ENCODE measurements at regions not wholly inside any gene's neighbourhood (a gene's known extent, or its start where the extent isn't known, plus 50 kb on each side); places are given as distances from the start of the nearest gene placed in this dataset.
"Not testable (repeated sequence)": the region's sequence is repeated elsewhere in the genome, so short reads cannot be mapped to it uniquely, and the experiment has no call there.

DNA sequence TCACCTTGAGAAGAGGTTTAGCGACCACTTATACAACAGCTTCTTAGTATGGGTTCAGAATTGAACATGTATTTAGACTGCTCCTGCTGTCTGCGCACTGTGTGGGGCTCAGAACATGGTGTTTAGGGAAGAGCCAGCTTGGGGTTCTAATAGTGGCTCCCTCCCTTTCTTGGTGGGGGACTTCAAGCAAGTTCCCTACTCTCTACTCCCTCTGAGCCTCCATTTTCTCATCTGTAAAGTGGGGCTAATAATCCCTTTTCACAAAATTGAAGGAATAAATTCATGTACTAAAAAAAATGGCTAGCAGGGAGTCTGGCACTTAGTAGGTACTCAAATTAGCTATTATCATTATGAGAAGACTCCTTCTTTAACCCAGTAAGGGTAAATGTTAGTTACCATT, 97.5 kb upstream of the SPATA12 start:
- H3K27ac Mint-ChIP-seq = no peak overlapping the region
- DNase-seq (ENCODE audit: low spot score) = no peak
- H3K4me3 Mint-ChIP-seq = no peak overlapping the region
- no peaks in the 10 kb centered on the region for H3K27me3 Mint-ChIP-seq (ENCODE audit: insufficient read depth)
- peaks cover 7% of the 10 kb centered on the region for H3K4me1 Mint-ChIP-seq (ENCODE audit: low read depth)
- H3K9me3 Mint-ChIP-seq = no peaks in the 10 kb centered on the region
- intact Hi-C loops (cut with micrococcal nuclease) = no loop called here
- H3K36me3 Mint-ChIP-seq (ENCODE audit: low read depth) = no peaks in the 10 kb centered on the region

DNA sequence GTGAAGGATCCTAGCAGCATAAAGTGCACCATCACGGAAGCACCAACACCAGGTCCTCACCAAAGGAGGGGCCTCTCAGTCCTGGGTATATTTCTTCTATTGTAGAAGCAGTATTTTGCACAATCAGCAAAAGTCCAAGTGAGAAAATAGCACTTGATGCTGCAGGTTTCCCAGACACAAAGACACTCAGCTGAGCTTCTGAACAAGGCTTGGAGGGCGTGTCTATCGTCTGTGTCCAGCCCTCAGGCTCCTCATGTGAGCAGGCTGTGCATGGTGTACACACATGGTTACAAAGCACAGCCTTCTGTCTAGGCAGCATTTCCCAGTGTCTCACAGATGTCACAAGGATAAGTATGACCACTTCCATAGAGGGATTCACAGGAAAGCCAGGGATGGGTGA, 98.3 kb upstream of the SPATA12 start:
- no peaks in the 10 kb centered on the region for H3K9me3 Mint-ChIP-seq
- intact Hi-C loops (cut with micrococcal nuclease) = no loop called here
- H3K36me3 Mint-ChIP-seq (ENCODE audit: low read depth) = no peaks in the 10 kb centered on the region
- H3K4me1 Mint-ChIP-seq (ENCODE audit: low read depth) = peaks cover 7% of the 10 kb centered on the region
- DNase-seq (ENCODE audit: low spot score) = no peak
- H3K27me3 Mint-ChIP-seq (ENCODE audit: insufficient read depth) = no peaks in the 10 kb centered on the region
- H3K27ac Mint-ChIP-seq = no peak overlapping the region
- H3K4me3 Mint-ChIP-seq = no peak overlapping the region

DNA sequence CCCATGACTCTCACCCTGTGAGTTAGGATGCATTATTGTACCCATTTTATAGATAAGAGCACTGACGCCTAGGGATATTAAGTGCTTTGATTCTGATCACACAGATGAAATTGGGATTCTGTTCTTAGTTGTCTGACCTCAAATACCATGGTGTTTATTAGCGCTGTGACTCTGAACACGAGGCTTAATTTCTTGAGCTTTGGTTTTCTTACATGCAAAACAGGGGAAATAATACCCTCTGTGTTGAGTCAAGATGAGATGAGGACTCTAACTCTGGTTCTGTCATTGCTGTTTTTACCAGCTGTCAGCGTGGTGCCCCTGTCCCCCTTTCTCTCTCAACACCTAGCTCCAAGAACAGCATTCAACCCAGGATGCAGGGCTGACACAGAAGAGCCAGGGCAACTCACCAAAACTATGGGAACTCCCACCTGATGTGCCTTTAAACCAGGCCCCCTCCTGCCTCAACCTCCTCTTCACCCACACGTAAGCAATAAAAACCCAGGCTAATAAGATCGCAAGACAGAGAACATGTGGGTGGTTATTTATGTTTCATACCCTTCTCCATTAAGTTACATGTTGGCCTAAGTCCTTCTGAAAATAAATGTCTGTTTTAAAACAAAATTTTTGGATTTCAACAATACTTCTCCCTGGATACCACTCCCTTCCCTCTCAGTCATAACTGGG, 100.1 kb upstream of the SPATA12 start:
- no peak overlapping the region for H3K4me3 Mint-ChIP-seq
- H3K4me1 Mint-ChIP-seq (ENCODE audit: low read depth) = peaks cover 7% of the 10 kb centered on the region
- H3K27ac Mint-ChIP-seq = no peak overlapping the region
- no peak for DNase-seq (ENCODE audit: low spot score)
- intact Hi-C loops (cut with micrococcal nuclease) = no loop called here
- no peaks in the 10 kb centered on the region for H3K36me3 Mint-ChIP-seq (ENCODE audit: low read depth)
- no peaks in the 10 kb centered on the region for H3K9me3 Mint-ChIP-seq
- no peaks in the 10 kb centered on the region for H3K27me3 Mint-ChIP-seq (ENCODE audit: insufficient read depth)

- Mint-ChIP-seq H3K4me1 (ENCODE audit: low read depth) (peaks cover 7% of the 10 kb centered on the region), H3K4me3 (no peak overlapping the region)
Observed at GRCh38 chr3:56958879-56959278, 101.6 kb upstream of the SPATA12 start.

DNA sequence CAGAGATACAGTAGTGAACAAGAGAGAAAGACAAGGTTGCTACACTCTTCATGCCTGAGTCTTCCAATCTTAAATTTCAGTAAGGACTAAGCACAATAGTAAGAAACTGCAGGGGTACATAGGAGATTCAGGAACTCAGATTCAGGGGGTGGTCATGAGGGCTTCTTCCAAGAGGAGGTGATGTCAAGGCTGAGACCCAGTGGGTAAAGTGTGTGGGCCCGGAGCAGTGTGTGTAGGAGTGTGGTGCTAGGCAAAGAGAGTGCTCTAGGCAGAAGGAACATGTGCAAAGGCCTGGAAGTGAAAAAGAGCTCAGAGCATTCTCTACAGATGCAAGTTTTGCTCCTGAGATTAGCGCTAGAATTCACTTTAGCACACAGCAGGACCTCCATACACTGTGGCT, 102.9 kb upstream of the SPATA12 start:
- no peaks in the 10 kb centered on the region for H3K9me3 Mint-ChIP-seq
- intact Hi-C loops (cut with micrococcal nuclease) = no loop called here
- no peaks in the 10 kb centered on the region for H3K27me3 Mint-ChIP-seq (ENCODE audit: insufficient read depth)

More at GRCh38 chr3:56958879-56959278, 101.6 kb upstream of the SPATA12 start:
- Mint-ChIP-seq H3K27ac (no peak overlapping the region), H3K36me3 (ENCODE audit: low read depth) (no peaks in the 10 kb centered on the region), H3K27me3 (ENCODE audit: insufficient read depth) (no peaks in the 10 kb centered on the region), H3K9me3 (no peaks in the 10 kb centered on the region)
- intact Hi-C loops (cut with micrococcal nuclease) = no loop called here
- DNase-seq (ENCODE audit: low spot score) = no peak

GRCh38 chr3:56956906-56957305, 103.6 kb upstream of the SPATA12 start:
- peaks cover 7% of the 10 kb centered on the region for H3K4me1 Mint-ChIP-seq (ENCODE audit: low read depth)
- H3K27me3 Mint-ChIP-seq (ENCODE audit: insufficient read depth) = no peaks in the 10 kb centered on the region
- no peak for DNase-seq (ENCODE audit: low spot score)
- intact Hi-C loops (cut with micrococcal nuclease) = no loop called here
- H3K36me3 Mint-ChIP-seq (ENCODE audit: low read depth) = no peaks in the 10 kb centered on the region
- H3K9me3 Mint-ChIP-seq = no peaks in the 10 kb centered on the region
- H3K4me3 Mint-ChIP-seq = no peak overlapping the region
- no peak overlapping the region for H3K27ac Mint-ChIP-seq

More for the DNA sequence above, 102.9 kb upstream of the SPATA12 start:
- H3K27ac Mint-ChIP-seq = no peak overlapping the region
- no peak overlapping the region for H3K4me3 Mint-ChIP-seq
- peaks cover 7% of the 10 kb centered on the region for H3K4me1 Mint-ChIP-seq (ENCODE audit: low read depth)
- no peaks in the 10 kb centered on the region for H3K36me3 Mint-ChIP-seq (ENCODE audit: low read depth)
- DNase-seq (ENCODE audit: low spot score) = no peak

DNA sequence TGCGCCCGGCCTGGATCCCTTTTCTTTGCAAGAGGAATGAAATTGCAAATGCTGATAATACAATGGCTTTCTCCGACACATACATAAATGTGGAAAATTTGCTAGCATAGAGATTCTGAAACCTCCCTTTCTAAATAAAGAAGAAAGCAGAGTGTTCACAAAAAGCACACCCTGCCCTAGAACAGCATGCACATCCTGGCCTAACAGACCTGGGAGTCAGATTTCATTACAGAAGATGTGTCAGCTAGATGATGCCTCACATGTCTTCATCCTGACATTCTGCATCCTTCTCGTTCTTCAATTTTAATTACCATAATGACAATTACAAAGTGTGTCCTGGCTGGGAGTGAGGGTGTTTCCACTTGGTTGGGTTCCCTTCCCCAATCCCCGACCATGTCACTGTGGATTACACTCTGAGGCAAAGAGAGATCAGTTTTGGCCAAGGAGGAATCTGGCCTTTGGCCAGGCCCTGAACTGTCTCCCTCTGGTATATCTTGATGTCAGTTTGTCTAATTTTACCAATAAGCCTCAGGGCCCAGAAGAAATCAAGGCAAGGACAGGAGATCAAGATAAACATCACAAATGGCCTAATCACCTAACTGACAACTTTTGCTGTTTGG, 104.9 kb upstream of the SPATA12 start:
- intact Hi-C loops (cut with micrococcal nuclease) = no loop called here
- Mint-ChIP-seq H3K36me3 (ENCODE audit: low read depth) (no peaks in the 10 kb centered on the region), H3K27me3 (ENCODE audit: insufficient read depth) (no peaks in the 10 kb centered on the region), H3K4me3 (no peak overlapping the region), H3K4me1 (ENCODE audit: low read depth) (peaks cover 4% of the 10 kb centered on the region), H3K9me3 (no peaks in the 10 kb centered on the region), H3K27ac (no peak overlapping the region)
- no peak for DNase-seq (ENCODE audit: low spot score)

DNA sequence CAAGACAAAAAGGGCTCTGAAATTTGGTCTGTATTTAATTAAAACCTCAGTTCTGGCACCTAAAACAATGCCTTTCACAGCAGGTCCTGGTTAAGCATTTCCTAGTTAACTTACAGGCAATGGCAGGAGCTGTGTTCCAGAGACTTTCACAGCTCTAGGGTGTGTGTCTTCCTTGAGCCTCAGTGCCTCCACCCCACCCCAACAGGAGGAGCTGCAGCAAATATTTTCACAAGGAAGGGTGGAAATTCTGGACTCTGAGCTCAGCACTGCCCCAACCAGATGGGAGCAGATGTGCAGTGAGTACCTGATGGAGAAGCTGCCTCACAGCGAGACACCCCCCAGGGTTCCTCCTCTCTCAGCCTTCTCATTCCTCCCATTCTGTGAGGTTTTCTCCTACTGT, 106.3 kb upstream of the SPATA12 start:
- Mint-ChIP-seq H3K4me3 (no peak overlapping the region), H3K9me3 (no peaks in the 10 kb centered on the region), H3K27me3 (ENCODE audit: insufficient read depth) (no peaks in the 10 kb centered on the region), H3K36me3 (ENCODE audit: low read depth) (no peaks in the 10 kb centered on the region), H3K4me1 (ENCODE audit: low read depth) (no peaks in the 10 kb centered on the region), H3K27ac (no peak overlapping the region)
- intact Hi-C loops (cut with micrococcal nuclease) = no loop called here
- no peak for DNase-seq (ENCODE audit: low spot score)

GRCh38 chr3:56952846-56953245, 107.6 kb upstream of the SPATA12 start:
- Mint-ChIP-seq H3K27ac (no peak overlapping the region), H3K9me3 (no peaks in the 10 kb centered on the region), H3K4me3 (no peak overlapping the region), H3K27me3 (ENCODE audit: insufficient read depth) (no peaks in the 10 kb centered on the region), H3K36me3 (ENCODE audit: low read depth) (no peaks in the 10 kb centered on the region), H3K4me1 (ENCODE audit: low read depth) (no peaks in the 10 kb centered on the region)
- no peak for DNase-seq (ENCODE audit: low spot score)
- intact Hi-C loops (cut with micrococcal nuclease) = no loop called here

DNA sequence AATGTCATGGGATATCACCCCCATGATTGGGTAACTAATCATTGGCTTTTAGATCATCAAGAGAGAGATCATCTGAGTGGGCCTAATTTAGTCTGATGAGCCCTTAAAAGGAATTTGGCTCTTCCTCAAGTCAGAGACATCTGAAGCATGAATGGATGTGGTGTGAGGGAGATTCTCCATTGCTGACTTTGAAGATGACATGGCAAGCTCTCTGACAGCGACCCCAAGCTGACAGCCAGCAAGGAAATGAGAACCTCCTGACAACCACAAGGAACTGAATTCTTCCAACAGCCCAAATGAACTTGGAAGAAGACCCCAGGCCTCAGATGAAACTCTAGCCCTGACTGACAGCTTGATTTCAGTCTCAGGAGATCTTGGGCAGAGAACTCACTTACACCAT, 108.4 kb upstream of the SPATA12 start:
- DNase-seq (ENCODE audit: low spot score) = no peak
- no peaks in the 10 kb centered on the region for H3K9me3 Mint-ChIP-seq
- no peak overlapping the region for H3K4me3 Mint-ChIP-seq
- no peak overlapping the region for H3K27ac Mint-ChIP-seq
- intact Hi-C loops (cut with micrococcal nuclease) = no loop called here
- H3K36me3 Mint-ChIP-seq (ENCODE audit: low read depth) = peaks cover under 1% of the 10 kb centered on the region
- peaks cover 3% of the 10 kb centered on the region for H3K27me3 Mint-ChIP-seq (ENCODE audit: insufficient read depth)
- H3K4me1 Mint-ChIP-seq (ENCODE audit: low read depth) = no peaks in the 10 kb centered on the region

DNA sequence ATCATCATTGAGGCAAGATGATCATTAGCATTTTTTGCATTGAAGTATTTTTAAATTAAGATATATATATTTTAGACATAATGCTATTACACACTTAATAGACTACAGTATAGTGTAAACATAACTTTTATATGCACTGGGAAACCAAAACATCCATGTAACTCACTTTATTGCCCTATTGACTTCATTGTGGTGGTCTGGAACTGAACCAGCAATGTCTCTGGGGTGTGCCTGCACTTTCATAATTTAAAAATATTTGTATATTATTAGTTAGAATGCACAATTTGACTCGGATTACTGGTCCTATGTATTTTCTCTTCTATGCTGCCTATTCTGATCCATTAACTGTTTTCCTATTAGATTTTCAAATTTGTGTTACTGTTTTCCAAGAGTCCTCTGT, 109.1 kb upstream of the SPATA12 start:
- Mint-ChIP-seq H3K27me3 (ENCODE audit: insufficient read depth) (peaks cover 7% of the 10 kb centered on the region), H3K4me1 (ENCODE audit: low read depth) (no peaks in the 10 kb centered on the region), H3K27ac (no peak overlapping the region)

GRCh38 chr3:56945378-56945777, 115.1 kb upstream of the SPATA12 start:
- H3K36me3 Mint-ChIP-seq (ENCODE audit: low read depth); H3K4me3 Mint-ChIP-seq; H3K27me3 Mint-ChIP-seq (ENCODE audit: insufficient read depth); H3K9me3 Mint-ChIP-seq; DNase-seq (ENCODE audit: low spot score); intact Hi-C loops (cut with micrococcal nuclease); H3K27ac Mint-ChIP-seq: not testable (repeated sequence)
- H3K4me1 Mint-ChIP-seq (ENCODE audit: low read depth) = peaks cover 19% of the 10 kb centered on the region

More for the DNA sequence above, 109.1 kb upstream of the SPATA12 start:
- no peak for DNase-seq (ENCODE audit: low spot score)
- no peak overlapping the region for H3K4me3 Mint-ChIP-seq
- intact Hi-C loops (cut with micrococcal nuclease) = no loop called here
- peaks cover 3% of the 10 kb centered on the region for H3K9me3 Mint-ChIP-seq
- peaks cover 1% of the 10 kb centered on the region for H3K36me3 Mint-ChIP-seq (ENCODE audit: low read depth)

- no peak for DNase-seq (ENCODE audit: low spot score)
- H3K27me3 Mint-ChIP-seq (ENCODE audit: insufficient read depth) = peaks cover 9% of the 10 kb centered on the region
- H3K36me3 Mint-ChIP-seq (ENCODE audit: low read depth) = peaks cover 5% of the 10 kb centered on the region
- intact Hi-C loops (cut with micrococcal nuclease) = loop anchor here (1.0 kb wide), 2 partner anchors 19 to 24 kb away; no protein-coding TSS in a partner anchor
- peak overlapping the region; percentile 6 for H3K4me3 Mint-ChIP-seq
- peak overlapping the region; percentile 40 for H3K27ac Mint-ChIP-seq
- H3K9me3 Mint-ChIP-seq = peaks cover 8% of the 10 kb centered on the region
- peaks cover 24% of the 10 kb centered on the region for H3K4me1 Mint-ChIP-seq (ENCODE audit: low read depth)
Observed at GRCh38 chr3:56942523-56942922, 117.9 kb upstream of the SPATA12 start.
